Endothelial cell (in vitro differentiated cells): ENCODE measurements at regions not wholly inside any gene's neighbourhood (a gene's known extent, or its start where the extent isn't known, plus 50 kb on each side); places are given as distances from the start of the nearest gene placed in this dataset.
"Not testable (repeated sequence)": the region's sequence is repeated elsewhere in the genome, so short reads cannot be mapped to it uniquely, and the experiment has no call there.

Experiments used
- DNase-seq: peaks from one replicate; pipeline ENCODE4 v3.0.0; 2021; ENCODE audit warnings: low spot score
- H3K27ac Mint-ChIP-seq: one replicate; pipeline ENCODE4 v1.8.0; 2021; ENCODE audit warnings: mixed read lengths, inconsistent platforms; ENCODE audit not compliant: unreplicated experiment
- H3K27me3 Mint-ChIP-seq: one replicate; pipeline ENCODE4 v1.8.0; 2021; ENCODE audit warnings: mild to moderate bottlenecking, moderate library complexity, mixed read lengths, inconsistent platforms; ENCODE audit not compliant: unreplicated experiment
- H3K36me3 Mint-ChIP-seq: one replicate; pipeline ENCODE4 v1.8.0; 2021; ENCODE audit warnings: mild to moderate bottlenecking, low read depth, mixed read lengths, inconsistent platforms; ENCODE audit not compliant: unreplicated experiment
- H3K4me1 Mint-ChIP-seq: one replicate; pipeline ENCODE4 v1.8.0; 2021; ENCODE audit warnings: mild to moderate bottlenecking, mixed read lengths, inconsistent platforms; ENCODE audit not compliant: unreplicated experiment
- H3K4me3 Mint-ChIP-seq: one replicate; pipeline ENCODE4 v1.8.0; 2021; ENCODE audit warnings: mild to moderate bottlenecking, mixed read lengths, inconsistent platforms; ENCODE audit not compliant: unreplicated experiment
- H3K9me3 Mint-ChIP-seq: one replicate; pipeline ENCODE4 v1.8.0; 2021; ENCODE audit warnings: mixed read lengths, inconsistent platforms; ENCODE audit not compliant: unreplicated experiment
- TF ChIP-seq, protein P1 (sequence below): fragments of 200-600 bp; sonication (generic); IDR thresholded peaks from one replicate; pipeline ENCODE4 v1.5.0; 2021; ENCODE audit warnings: antibody characterized with exemption; ENCODE audit not compliant: unreplicated experiment

DNA sequence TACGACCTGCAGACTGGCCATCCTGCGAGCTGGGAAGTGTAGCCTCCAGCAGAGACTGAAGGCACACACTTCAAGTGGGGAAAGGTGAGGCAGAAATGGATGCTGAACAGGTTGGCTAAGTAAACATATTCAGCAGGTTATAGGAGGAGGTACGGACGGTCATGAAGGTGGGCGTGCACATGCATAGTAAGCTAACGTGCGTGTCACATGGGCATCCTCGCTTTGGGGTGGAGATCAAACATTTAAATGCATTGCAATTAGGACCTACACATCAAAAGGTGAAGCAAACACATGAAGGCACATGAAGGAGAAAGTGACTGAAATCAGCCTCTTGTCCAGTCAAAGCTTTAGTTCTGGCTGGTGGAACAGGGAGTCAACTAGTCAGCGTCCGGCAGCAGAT, 305.6 kb upstream of the EXOC2 start:
- Mint-ChIP-seq H3K36me3 (no peaks in the 10 kb centered on the region), H3K4me1 (peaks cover 15% of the 10 kb centered on the region), H3K27ac (no peak overlapping the region), H3K27me3 (peaks cover 2% of the 10 kb centered on the region), H3K4me3 (no peak overlapping the region), H3K9me3 (no peaks in the 10 kb centered on the region)
- TF ChIP-seq, protein P1, sequence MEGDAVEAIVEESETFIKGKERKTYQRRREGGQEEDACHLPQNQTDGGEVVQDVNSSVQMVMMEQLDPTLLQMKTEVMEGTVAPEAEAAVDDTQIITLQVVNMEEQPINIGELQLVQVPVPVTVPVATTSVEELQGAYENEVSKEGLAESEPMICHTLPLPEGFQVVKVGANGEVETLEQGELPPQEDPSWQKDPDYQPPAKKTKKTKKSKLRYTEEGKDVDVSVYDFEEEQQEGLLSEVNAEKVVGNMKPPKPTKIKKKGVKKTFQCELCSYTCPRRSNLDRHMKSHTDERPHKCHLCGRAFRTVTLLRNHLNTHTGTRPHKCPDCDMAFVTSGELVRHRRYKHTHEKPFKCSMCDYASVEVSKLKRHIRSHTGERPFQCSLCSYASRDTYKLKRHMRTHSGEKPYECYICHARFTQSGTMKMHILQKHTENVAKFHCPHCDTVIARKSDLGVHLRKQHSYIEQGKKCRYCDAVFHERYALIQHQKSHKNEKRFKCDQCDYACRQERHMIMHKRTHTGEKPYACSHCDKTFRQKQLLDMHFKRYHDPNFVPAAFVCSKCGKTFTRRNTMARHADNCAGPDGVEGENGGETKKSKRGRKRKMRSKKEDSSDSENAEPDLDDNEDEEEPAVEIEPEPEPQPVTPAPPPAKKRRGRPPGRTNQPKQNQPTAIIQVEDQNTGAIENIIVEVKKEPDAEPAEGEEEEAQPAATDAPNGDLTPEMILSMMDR, result no peak
- no peak for DNase-seq

DNA sequence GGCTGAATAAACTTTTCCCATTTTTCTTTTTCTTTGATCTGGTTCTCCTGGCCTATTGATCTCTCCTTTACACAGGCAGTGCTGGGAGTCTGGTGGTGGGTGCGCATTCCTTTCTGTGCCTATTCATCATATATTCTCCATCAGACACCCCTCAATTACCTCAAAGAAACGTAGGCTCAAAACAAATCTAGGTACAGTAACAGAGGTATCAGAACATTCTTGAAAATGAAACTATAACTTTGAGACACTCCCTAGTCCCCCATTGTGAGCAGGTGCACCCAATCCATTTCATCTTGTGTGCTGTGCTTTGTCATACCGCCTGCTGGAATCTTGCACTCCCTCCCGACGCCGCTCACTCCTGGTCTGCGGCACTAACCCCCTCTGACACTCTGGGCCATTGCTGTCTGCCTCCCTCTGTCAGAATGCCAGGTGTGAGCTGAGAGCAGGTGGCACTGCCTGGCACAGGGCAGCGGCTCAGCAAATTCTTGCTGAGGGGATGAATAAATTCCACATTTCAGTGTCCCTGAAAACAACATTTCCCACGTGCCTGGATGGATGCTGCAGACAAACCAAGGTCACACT, 303.4 kb upstream of the EXOC2 start:
- DNase-seq, result no peak
- Mint-ChIP-seq H3K36me3 (no peaks in the 10 kb centered on the region), H3K27ac (no peak overlapping the region), H3K4me1 (peaks cover 15% of the 10 kb centered on the region), H3K27me3 (peaks cover 2% of the 10 kb centered on the region), H3K4me3 (no peak overlapping the region), H3K9me3 (no peaks in the 10 kb centered on the region)
- TF ChIP-seq, protein P1, result no peak

DNA sequence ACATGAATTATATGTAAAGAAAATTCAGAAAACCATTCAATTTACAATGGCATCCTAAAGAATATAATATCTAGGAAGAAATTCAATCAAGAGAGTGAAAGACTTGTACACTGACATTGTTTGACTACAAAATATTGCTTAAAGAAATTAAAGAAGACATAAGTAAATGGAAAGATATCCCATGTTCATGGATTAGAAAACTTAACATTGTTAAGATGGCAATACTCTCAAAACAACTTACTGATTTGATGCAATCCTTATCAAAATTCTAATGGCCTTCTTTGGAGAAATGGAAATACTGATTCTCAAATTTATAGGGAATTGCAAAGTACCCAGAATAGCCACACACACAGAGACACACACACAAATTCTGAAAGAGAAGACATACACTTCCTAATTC, 298.3 kb upstream of the EXOC2 start:
- Mint-ChIP-seq H3K36me3 (no peaks in the 10 kb centered on the region), H3K27ac (no peak overlapping the region)

DNA sequence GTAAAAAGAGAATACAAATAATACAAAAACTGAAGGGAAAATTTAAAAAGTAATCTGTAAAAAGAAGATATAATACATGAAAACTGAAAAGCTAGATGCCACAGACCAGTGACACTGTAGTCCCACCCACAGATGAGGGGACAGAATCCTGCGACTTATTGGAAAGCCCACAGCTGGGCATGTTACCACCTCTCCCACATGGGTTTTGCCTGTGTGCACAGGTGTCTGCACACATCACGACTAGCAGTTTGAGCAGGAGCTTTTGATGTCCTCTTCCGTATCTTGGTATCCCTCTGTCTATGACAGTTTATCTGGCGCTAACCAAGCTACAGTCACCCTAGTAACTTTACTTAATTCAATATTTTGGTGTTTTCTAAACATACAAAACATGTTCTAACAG, 291.1 kb upstream of the EXOC2 start:
- Mint-ChIP-seq H3K4me1 (no peaks in the 10 kb centered on the region), H3K27ac (no peak overlapping the region), H3K4me3 (no peak overlapping the region), H3K36me3 (no peaks in the 10 kb centered on the region), H3K27me3 (no peaks in the 10 kb centered on the region), H3K9me3 (no peaks in the 10 kb centered on the region)
- DNase-seq, result no peak
- TF ChIP-seq, protein P1, result no peak

More for the DNA sequence above, 298.3 kb upstream of the EXOC2 start:
- no peak for DNase-seq
- TF ChIP-seq, protein P1, result no peak
- Mint-ChIP-seq H3K4me3 (no peak overlapping the region), H3K4me1 (peaks cover 13% of the 10 kb centered on the region), H3K9me3 (no peaks in the 10 kb centered on the region), H3K27me3 (no peaks in the 10 kb centered on the region)

DNA sequence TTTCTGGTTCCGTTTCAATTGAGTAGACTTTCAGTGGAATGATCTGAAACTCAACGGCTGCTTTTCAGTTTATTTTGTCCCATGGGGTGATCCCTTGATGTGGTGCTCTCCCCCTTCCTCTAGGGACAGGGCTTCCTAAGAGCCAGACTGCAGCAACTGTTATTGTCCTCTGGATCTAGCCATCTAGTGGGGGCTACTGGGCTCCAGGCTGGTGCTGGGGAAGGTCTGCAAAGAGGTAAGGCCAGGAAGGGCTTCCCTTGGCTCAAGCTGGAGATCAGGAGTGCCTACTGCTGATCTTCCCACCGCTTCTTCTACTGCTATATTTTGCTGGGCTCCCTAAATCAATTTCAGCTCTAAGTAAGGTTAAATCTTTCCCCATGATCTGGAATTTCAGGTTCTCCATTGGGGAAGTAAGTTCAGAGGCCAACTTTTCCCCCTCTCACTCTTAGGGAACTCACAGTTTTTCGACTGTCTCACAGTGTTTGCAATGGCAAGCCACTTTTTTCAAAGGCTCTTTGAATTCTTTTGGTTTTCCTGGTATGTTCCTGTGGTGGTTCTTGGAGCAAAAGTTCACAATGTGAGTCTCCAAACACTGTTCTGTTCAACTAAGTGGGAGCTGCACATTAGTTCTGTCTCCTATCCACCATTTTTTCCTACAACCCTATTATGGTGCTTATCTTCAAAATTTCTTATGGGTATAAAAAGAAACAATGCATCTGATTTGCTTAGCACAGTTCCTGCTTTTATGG, 286.2 kb upstream of the EXOC2 start:
- no peak overlapping the region for H3K4me3 Mint-ChIP-seq
- TF ChIP-seq, protein P1, result no peak
- H3K4me1 Mint-ChIP-seq, result no peaks in the 10 kb centered on the region
- H3K9me3 Mint-ChIP-seq, result no peaks in the 10 kb centered on the region
- DNase-seq, result no peak
- no peaks in the 10 kb centered on the region for H3K27me3 Mint-ChIP-seq
- no peak overlapping the region for H3K27ac Mint-ChIP-seq
- H3K36me3 Mint-ChIP-seq, result no peaks in the 10 kb centered on the region

DNA sequence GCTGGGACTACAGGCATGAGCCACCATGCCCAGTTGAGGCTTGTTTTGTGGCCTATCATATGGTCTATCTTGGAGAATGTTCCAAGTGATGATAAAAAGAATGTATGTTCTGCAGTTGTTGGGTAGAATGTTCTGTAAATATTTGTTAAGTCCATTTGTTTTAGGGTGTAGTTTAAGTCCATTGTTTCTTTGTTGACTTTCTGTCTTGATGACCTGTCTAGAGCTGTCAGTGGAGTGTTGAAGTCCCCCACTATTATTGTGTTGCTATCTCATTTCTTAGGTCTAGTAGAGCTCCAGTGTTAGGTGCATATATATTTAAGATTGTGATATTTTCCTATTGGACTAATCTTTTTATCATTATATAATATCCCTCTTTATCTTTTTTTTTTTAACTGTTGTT, 284.3 kb upstream of the EXOC2 start:
- not testable (repeated sequence) for H3K36me3 Mint-ChIP-seq, H3K4me1 Mint-ChIP-seq, DNase-seq, H3K9me3 Mint-ChIP-seq, H3K27me3 Mint-ChIP-seq, H3K4me3 Mint-ChIP-seq, H3K27ac Mint-ChIP-seq
